Nephron (organoid): ENCODE measurements at regions not wholly inside any gene's neighbourhood (a gene's known extent, or its start where the extent isn't known, plus 50 kb on each side); places are given as distances from the start of the nearest gene placed in this dataset.

Experiments used
- H3K27ac Mint-ChIP-seq, 3 experiments: 2 replicates each; pipeline ENCODE4 v1.8.0; 2020; ENCODE audit warnings: mixed read lengths in 3 of 3, mild to moderate bottlenecking in 2 of 3, moderate library complexity in 1 of 3
- H3K27me3 Mint-ChIP-seq: 2 replicates; pipeline ENCODE4 v1.8.0; 2021; ENCODE audit warnings: low read depth, mild to moderate bottlenecking, moderate library complexity, mixed read lengths
- H3K36me3 Mint-ChIP-seq: 2 replicates; pipeline ENCODE4 v1.8.0; 2020; ENCODE audit warnings: low read depth, mixed read lengths
- H3K4me1 Mint-ChIP-seq: 2 replicates; pipeline ENCODE4 v1.8.0; 2020; ENCODE audit warnings: mixed read lengths
- H3K4me3 Mint-ChIP-seq, 3 experiments: 2 replicates each; pipeline ENCODE4 v1.8.0; 2020; ENCODE audit warnings: mild to moderate bottlenecking in 3 of 3, mixed read lengths in 3 of 3, moderate library complexity in 2 of 3
- H3K9me3 Mint-ChIP-seq: 2 replicates; pipeline ENCODE4 v1.8.0; 2020; ENCODE audit warnings: mixed read lengths
- CTCF ChIP-seq, 3 experiments: fragments of 200-600 bp; sonication (generic); IDR thresholded peaks; one replicate each; pipeline ENCODE4 v1.5.0; 2021; ENCODE audit warnings: antibody characterized with exemption in 3 of 3; ENCODE audit not compliant: unreplicated experiment in 3 of 3

GRCh38 chr6:23272536-23272935, 703.2 kb downstream of the HDGFL1 start:
- Mint-ChIP-seq H3K9me3 (no peaks in the 10 kb centered on the region), H3K27me3 (no peaks in the 10 kb centered on the region), H3K36me3 (no peaks in the 10 kb centered on the region), H3K4me3 (no peak overlapping the region), H3K27ac (no peak overlapping the region), H3K4me1 (peaks cover 7% of the 10 kb centered on the region)
- no peak for TF ChIP-seq CTCF (IDR thresholded peaks at IDR 0.05; ENCODE audit: unreplicated experiment in 3 of 3)

DNA sequence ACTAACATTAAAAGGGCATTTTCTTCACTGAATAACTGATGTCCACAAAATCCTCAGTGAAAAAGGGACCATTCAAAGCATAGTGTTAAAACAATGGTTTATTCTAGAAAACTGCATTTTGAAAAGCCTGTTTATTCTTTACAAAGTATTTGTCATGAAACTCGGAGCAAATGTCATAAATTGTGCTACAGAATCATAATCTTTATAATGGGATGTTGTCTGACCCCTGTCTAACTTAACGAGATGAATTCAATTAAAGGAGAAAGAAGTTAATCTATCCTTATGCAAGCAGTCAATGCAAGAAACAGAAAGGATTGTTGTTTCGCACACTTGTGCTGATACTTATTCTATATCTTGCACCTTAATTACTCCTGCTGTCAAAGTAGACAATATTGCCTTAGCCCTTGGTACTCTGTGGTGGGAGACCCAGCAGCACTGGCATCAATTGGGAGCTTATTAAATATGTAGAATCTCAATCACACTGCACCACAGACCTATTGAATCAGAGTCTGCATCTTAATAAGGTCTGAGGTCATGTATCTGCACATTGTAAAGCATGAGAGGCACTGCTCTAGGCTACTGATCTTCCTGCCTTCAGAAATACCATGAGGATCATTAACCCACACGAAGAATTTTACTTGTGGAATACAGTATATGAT, 708.3 kb downstream of the HDGFL1 start:
- no peaks in the 10 kb centered on the region for H3K27me3 Mint-ChIP-seq
- no peak for TF ChIP-seq CTCF (IDR thresholded peaks at IDR 0.05; ENCODE audit: unreplicated experiment in 3 of 3)
- H3K36me3 Mint-ChIP-seq: no peaks in the 10 kb centered on the region
- no peaks in the 10 kb centered on the region for H3K9me3 Mint-ChIP-seq
- peak overlapping the region; percentile 22 to 75 (median 52) for H3K27ac Mint-ChIP-seq
- no peak overlapping the region for H3K4me3 Mint-ChIP-seq
- peaks cover 25% of the 10 kb centered on the region for H3K4me1 Mint-ChIP-seq

- Mint-ChIP-seq H3K27me3 (no peaks in the 10 kb centered on the region), H3K9me3 (no peaks in the 10 kb centered on the region), H3K4me3 (no peak overlapping the region), H3K4me1 (peaks cover 26% of the 10 kb centered on the region), H3K36me3 (no peaks in the 10 kb centered on the region), H3K27ac (peak overlapping the region; percentile 22 to 75 (median 52))
- TF ChIP-seq CTCF (IDR thresholded peaks at IDR 0.05; ENCODE audit: unreplicated experiment in 3 of 3): no peak
These were observed 708.8 kb downstream of the HDGFL1 start for GRCh38 chr6:23278180-23278532.

- H3K4me1 Mint-ChIP-seq: peaks cover 23% of the 10 kb centered on the region
- no peak overlapping the region for H3K27ac Mint-ChIP-seq
- H3K36me3 Mint-ChIP-seq: no peaks in the 10 kb centered on the region
- TF ChIP-seq CTCF (IDR thresholded peaks at IDR 0.05; ENCODE audit: unreplicated experiment in 3 of 3): no peak
- no peak overlapping the region for H3K4me3 Mint-ChIP-seq
- no peaks in the 10 kb centered on the region for H3K9me3 Mint-ChIP-seq
- no peaks in the 10 kb centered on the region for H3K27me3 Mint-ChIP-seq
These were observed 711.1 kb downstream of the HDGFL1 start for GRCh38 chr6:23280437-23280836.

- no peak overlapping the region for H3K4me3 Mint-ChIP-seq
- peaks cover 19% of the 10 kb centered on the region for H3K4me1 Mint-ChIP-seq
- H3K27me3 Mint-ChIP-seq: no peaks in the 10 kb centered on the region
- H3K27ac Mint-ChIP-seq: peak overlapping the region in 2 of 3 experiments; percentile 34 to 44
- H3K9me3 Mint-ChIP-seq: no peaks in the 10 kb centered on the region
- no peak for TF ChIP-seq CTCF (IDR thresholded peaks at IDR 0.05; ENCODE audit: unreplicated experiment in 3 of 3)
- H3K36me3 Mint-ChIP-seq: no peaks in the 10 kb centered on the region
These were observed 713.1 kb downstream of the HDGFL1 start for GRCh38 chr6:23282252-23283021.

- Mint-ChIP-seq H3K4me3 (no peak overlapping the region), H3K9me3 (peaks cover 6% of the 10 kb centered on the region), H3K4me1 (no peaks in the 10 kb centered on the region), H3K27me3 (no peaks in the 10 kb centered on the region), H3K27ac (no peak overlapping the region), H3K36me3 (no peaks in the 10 kb centered on the region)
- no peak for TF ChIP-seq CTCF (IDR thresholded peaks at IDR 0.05; ENCODE audit: unreplicated experiment in 3 of 3)
These were observed 724.3 kb downstream of the HDGFL1 start for GRCh38 chr6:23293653-23294052.
